Glutamatergic neuron (in vitro differentiated cells): ENCODE measurements at regions not wholly inside any gene's neighbourhood (a gene's known extent, or its start where the extent isn't known, plus 50 kb on each side); places are given as distances from the start of the nearest gene placed in this dataset.
"Not testable (repeated sequence)": the region's sequence is repeated elsewhere in the genome, so short reads cannot be mapped to it uniquely, and the experiment has no call there.

Source experiments
- DNase-seq: peaks from one replicate; pipeline ENCODE4 v3.0.0; 2022
- H3K27ac Mint-ChIP-seq: one replicate; pipeline ENCODE4 v1.8.0; 2020; ENCODE audit warnings: mild to moderate bottlenecking, mixed read lengths, inconsistent platforms; ENCODE audit not compliant: unreplicated experiment
- H3K27me3 Mint-ChIP-seq: one replicate; pipeline ENCODE4 v1.8.0; 2020; ENCODE audit warnings: mild to moderate bottlenecking, moderate library complexity, mixed read lengths, inconsistent platforms; ENCODE audit not compliant: unreplicated experiment
- H3K36me3 Mint-ChIP-seq: one replicate; pipeline ENCODE4 v1.8.0; 2020; ENCODE audit warnings: mild to moderate bottlenecking, mixed read lengths, inconsistent platforms; ENCODE audit not compliant: unreplicated experiment
- H3K4me1 Mint-ChIP-seq: one replicate; pipeline ENCODE4 v1.8.0; 2020; ENCODE audit warnings: mild to moderate bottlenecking, low read depth, mixed read lengths, inconsistent platforms; ENCODE audit not compliant: unreplicated experiment
- H3K4me3 Mint-ChIP-seq: one replicate; pipeline ENCODE4 v1.8.0; 2020; ENCODE audit warnings: mild to moderate bottlenecking, mixed read lengths, inconsistent platforms; ENCODE audit not compliant: unreplicated experiment
- H3K9me3 Mint-ChIP-seq: one replicate; pipeline ENCODE4 v1.8.0; 2020; ENCODE audit warnings: mild to moderate bottlenecking, moderate library complexity, mixed read lengths, inconsistent platforms; ENCODE audit not compliant: unreplicated experiment
- CTCF ChIP-seq: fragments of 200-600 bp; sonication (generic); IDR thresholded peaks from one replicate; pipeline ENCODE4 v1.5.0; 2021; ENCODE audit not compliant: partially characterized antibody, unreplicated experiment

GRCh38 chr12:47441490-47441889 lies 264.3 kb downstream of the RPAP3 start:
- DNase-seq, result no peak
- Mint-ChIP-seq H3K4me1 (no peaks in the 10 kb centered on the region), H3K9me3 (no peaks in the 10 kb centered on the region), H3K27me3 (no peaks in the 10 kb centered on the region), H3K27ac (no peak overlapping the region), H3K36me3 (peaks cover 15% of the 10 kb centered on the region), H3K4me3 (no peak overlapping the region)
- no peak for TF ChIP-seq CTCF

GRCh38 chr12:47438175-47438574 lies 267.7 kb downstream of the RPAP3 start:
- Mint-ChIP-seq H3K4me3 (no peak overlapping the region), H3K36me3 (peaks cover 5% of the 10 kb centered on the region), H3K4me1 (no peaks in the 10 kb centered on the region), H3K27me3 (peaks cover 2% of the 10 kb centered on the region), H3K9me3 (no peaks in the 10 kb centered on the region), H3K27ac (no peak overlapping the region)
- no peak for TF ChIP-seq CTCF
- no peak for DNase-seq

GRCh38 chr12:47437570-47437969 lies 268.3 kb downstream of the RPAP3 start:
- no peak overlapping the region for H3K4me3 Mint-ChIP-seq
- H3K27ac Mint-ChIP-seq, result no peak overlapping the region
- peaks cover 2% of the 10 kb centered on the region for H3K27me3 Mint-ChIP-seq
- H3K36me3 Mint-ChIP-seq, result no peaks in the 10 kb centered on the region
- H3K9me3 Mint-ChIP-seq, result no peaks in the 10 kb centered on the region
- no peak for TF ChIP-seq CTCF
- no peaks in the 10 kb centered on the region for H3K4me1 Mint-ChIP-seq
- no peak for DNase-seq

DNA sequence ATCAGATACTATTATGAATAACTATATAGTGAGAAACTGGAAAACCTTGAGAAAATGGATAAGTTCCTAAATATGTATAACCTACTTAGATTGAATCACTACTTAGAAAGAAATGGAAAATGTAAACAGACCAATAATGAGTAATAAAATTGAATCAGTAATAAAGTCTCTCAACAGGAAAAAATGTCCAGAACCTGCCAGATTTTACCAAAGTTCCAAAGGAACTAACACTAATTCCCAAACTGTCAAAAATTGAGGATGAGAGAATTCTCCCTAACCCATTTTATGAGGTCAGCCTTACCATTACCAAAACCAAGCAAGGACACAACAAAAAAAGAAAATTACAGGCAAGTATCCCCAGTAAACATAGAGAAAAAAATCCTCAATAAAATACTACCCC lies 272.0 kb downstream of the RPAP3 start:
- no peak for DNase-seq
- peaks cover 2% of the 10 kb centered on the region for H3K27me3 Mint-ChIP-seq
- TF ChIP-seq CTCF, result no peak
- no peaks in the 10 kb centered on the region for H3K4me1 Mint-ChIP-seq
- H3K4me3 Mint-ChIP-seq, result no peak overlapping the region
- no peaks in the 10 kb centered on the region for H3K36me3 Mint-ChIP-seq
- no peaks in the 10 kb centered on the region for H3K9me3 Mint-ChIP-seq
- no peak overlapping the region for H3K27ac Mint-ChIP-seq

GRCh38 chr12:47426678-47427309 lies 279.0 kb downstream of the RPAP3 start:
- not testable (repeated sequence) for H3K27ac Mint-ChIP-seq, H3K4me3 Mint-ChIP-seq, DNase-seq, H3K27me3 Mint-ChIP-seq, H3K9me3 Mint-ChIP-seq, H3K36me3 Mint-ChIP-seq, H3K4me1 Mint-ChIP-seq

GRCh38 chr12:47422611-47423010 lies 283.2 kb downstream of the RPAP3 start:
- Mint-ChIP-seq H3K9me3 (peaks cover 4% of the 10 kb centered on the region), H3K27ac (no peak overlapping the region), H3K4me1 (no peaks in the 10 kb centered on the region), H3K4me3 (no peak overlapping the region), H3K36me3 (peaks cover 6% of the 10 kb centered on the region), H3K27me3 (no peaks in the 10 kb centered on the region)
- DNase-seq, result no peak
- TF ChIP-seq CTCF, result no peak
